ENCODE measurements at regions not wholly inside any gene's neighbourhood (a gene's known extent, or its start where the extent isn't known, plus 50 kb on each side); places are given as distances from the start of the nearest gene placed in this dataset.
A peak's percentile ranks its signal among the peaks of the same experiment; 100 is the strongest.

GRCh38 chr7:81120111-81120510 lies 201.3 kb upstream of the SEMA3C start:
- H3K4me3 Mint-ChIP-seq (ENCODE audit: unreplicated experiment), result no peak overlapping the region
- no peak for TF ChIP-seq CTCF (IDR thresholded peaks at IDR 0.05; ENCODE audit: insufficient read depth, low read depth, low read length)
- TF ChIP-seq EZH2 (IDR thresholded peaks at IDR 0.05; ENCODE audit: insufficient read depth, low read length), result no peak
- no peaks in the 10 kb centered on the region for H3K27me3 ChIP-seq (ENCODE audit: insufficient read depth, low read length)
- H3K9ac ChIP-seq (ENCODE audit: low read length), result no peak overlapping the region
- no peaks in the 10 kb centered on the region for H3K4me1 ChIP-seq (ENCODE audit: insufficient read depth, low read length)
- no peaks in the 10 kb centered on the region for H3K9me3 Mint-ChIP-seq (ENCODE audit: unreplicated experiment)
- H3K4me1 Mint-ChIP-seq (ENCODE audit: low read depth, unreplicated experiment), result peaks cover 7% of the 10 kb centered on the region
- H2AFZ ChIP-seq (ENCODE audit: low read depth, low read length), result no peak overlapping the region
- H4K20me1 ChIP-seq (ENCODE audit: insufficient read depth, low read length), result no peaks in the 10 kb centered on the region
- H3K27ac ChIP-seq (ENCODE audit: low read depth, low read length), result no peak overlapping the region
- H3K4me3 ChIP-seq (ENCODE audit: insufficient read depth, low read depth, low read length), result no peak overlapping the region
- no peaks in the 10 kb centered on the region for H3K9me3 ChIP-seq (ENCODE audit: insufficient read depth, low read depth, low read length)
- H3K27me3 Mint-ChIP-seq (ENCODE audit: low read depth, unreplicated experiment), result no peaks in the 10 kb centered on the region
- no peak overlapping the region for H3K27ac Mint-ChIP-seq (ENCODE audit: unreplicated experiment)
- DNase-seq (ENCODE audit: low read depth), result no peak
- H3K36me3 ChIP-seq (ENCODE audit: insufficient read depth, low read length), result no peaks in the 10 kb centered on the region
- H3K36me3 Mint-ChIP-seq (ENCODE audit: low read depth, unreplicated experiment), result no peaks in the 10 kb centered on the region
- no peak overlapping the region for H3K4me2 ChIP-seq (ENCODE audit: low read length)
- FAIRE-seq, result no peak
- H3K79me2 ChIP-seq (ENCODE audit: insufficient read depth, low read length), result no peaks in the 10 kb centered on the region

DNA sequence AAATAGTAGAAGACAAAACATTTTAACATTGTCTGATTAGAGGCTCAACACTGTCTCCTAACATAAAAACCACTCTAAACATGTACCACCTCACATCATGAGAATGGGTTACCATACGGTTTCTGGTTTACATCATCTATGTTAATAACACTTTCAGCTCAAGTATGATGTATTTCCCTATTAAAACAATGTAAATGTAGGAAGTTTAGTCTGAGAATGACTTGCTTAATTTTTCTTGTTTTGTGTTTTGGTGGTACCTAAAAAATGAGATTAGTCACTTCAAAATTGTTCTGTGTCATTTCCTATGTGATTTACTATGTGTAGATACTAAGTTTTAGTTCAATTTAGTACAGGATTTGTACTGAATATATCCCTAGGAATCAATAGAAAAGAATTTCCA lies 195.8 kb upstream of the SEMA3C start:
- Mint-ChIP-seq H3K27ac (ENCODE audit: unreplicated experiment) (no peak overlapping the region), H3K9me3 (ENCODE audit: unreplicated experiment) (no peaks in the 10 kb centered on the region), H3K4me1 (ENCODE audit: low read depth, unreplicated experiment) (peaks cover 39% of the 10 kb centered on the region), H3K27me3 (ENCODE audit: low read depth, unreplicated experiment) (no peaks in the 10 kb centered on the region), H3K4me3 (ENCODE audit: unreplicated experiment) (no peak overlapping the region), H3K36me3 (ENCODE audit: low read depth, unreplicated experiment) (no peaks in the 10 kb centered on the region)
- H4K20me1 ChIP-seq (ENCODE audit: insufficient read depth, low read length), result no peaks in the 10 kb centered on the region
- H3K4me1 ChIP-seq (ENCODE audit: insufficient read depth, low read length), result peaks cover 15% of the 10 kb centered on the region
- FAIRE-seq (peak; percentile 86), DNase-seq (ENCODE audit: low read depth) (no peak)
- no peak overlapping the region for H3K9ac ChIP-seq (ENCODE audit: low read length)
- H3K4me3 ChIP-seq (ENCODE audit: insufficient read depth, low read depth, low read length), result no peak overlapping the region
- no peaks in the 10 kb centered on the region for H3K9me3 ChIP-seq (ENCODE audit: insufficient read depth, low read depth, low read length)
- H3K27ac ChIP-seq (ENCODE audit: low read depth, low read length), result no peak overlapping the region
- no peaks in the 10 kb centered on the region for H3K36me3 ChIP-seq (ENCODE audit: insufficient read depth, low read length)
- no peak for TF ChIP-seq EZH2 (IDR thresholded peaks at IDR 0.05; ENCODE audit: insufficient read depth, low read length)
- no peak for TF ChIP-seq CTCF (IDR thresholded peaks at IDR 0.05; ENCODE audit: insufficient read depth, low read depth, low read length)
- H3K4me2 ChIP-seq (ENCODE audit: low read length), result no peak overlapping the region
- H2AFZ ChIP-seq (ENCODE audit: low read depth, low read length), result no peak overlapping the region
- no peaks in the 10 kb centered on the region for H3K27me3 ChIP-seq (ENCODE audit: insufficient read depth, low read length)
- H3K79me2 ChIP-seq (ENCODE audit: insufficient read depth, low read length), result no peaks in the 10 kb centered on the region

DNA sequence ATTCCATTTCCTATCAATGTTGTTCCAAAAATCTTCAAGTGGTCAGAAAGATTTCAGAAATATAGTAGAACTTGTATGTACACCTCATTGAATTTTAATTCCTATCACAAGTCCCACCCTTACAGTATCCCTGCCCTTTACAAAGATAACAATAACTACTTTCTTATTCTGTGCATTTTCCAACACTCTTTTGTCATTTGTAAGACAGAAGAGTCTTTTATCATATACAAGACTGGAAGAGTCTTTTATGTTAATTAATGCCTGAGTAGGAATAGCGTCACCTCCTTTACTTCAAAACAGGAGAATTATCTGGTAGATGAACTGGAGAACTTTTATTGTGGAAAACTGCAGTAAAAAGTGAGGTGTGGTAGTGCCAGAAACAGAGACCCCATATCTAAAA lies 193.9 kb upstream of the SEMA3C start:
- no peak for DNase-seq (ENCODE audit: low read depth)
- H4K20me1 ChIP-seq (ENCODE audit: insufficient read depth, low read length), result no peaks in the 10 kb centered on the region
- no peak for TF ChIP-seq EZH2 (IDR thresholded peaks at IDR 0.05; ENCODE audit: insufficient read depth, low read length)
- H3K4me3 ChIP-seq (ENCODE audit: insufficient read depth, low read depth, low read length), result no peak overlapping the region
- no peak for FAIRE-seq
- H3K79me2 ChIP-seq (ENCODE audit: insufficient read depth, low read length), result no peaks in the 10 kb centered on the region
- H2AFZ ChIP-seq (ENCODE audit: low read depth, low read length), result no peak overlapping the region
- no peaks in the 10 kb centered on the region for H3K36me3 ChIP-seq (ENCODE audit: insufficient read depth, low read length)
- no peaks in the 10 kb centered on the region for H3K27me3 Mint-ChIP-seq (ENCODE audit: low read depth, unreplicated experiment)
- H3K4me3 Mint-ChIP-seq (ENCODE audit: unreplicated experiment), result no peak overlapping the region
- H3K27me3 ChIP-seq (ENCODE audit: insufficient read depth, low read length), result no peaks in the 10 kb centered on the region
- no peak overlapping the region for H3K9ac ChIP-seq (ENCODE audit: low read length)
- H3K4me1 Mint-ChIP-seq (ENCODE audit: low read depth, unreplicated experiment), result peaks cover 41% of the 10 kb centered on the region
- H3K9me3 Mint-ChIP-seq (ENCODE audit: unreplicated experiment), result no peaks in the 10 kb centered on the region
- H3K9me3 ChIP-seq (ENCODE audit: insufficient read depth, low read depth, low read length), result no peaks in the 10 kb centered on the region
- H3K27ac Mint-ChIP-seq (ENCODE audit: unreplicated experiment), result peak overlapping the region; percentile 99
- H3K36me3 Mint-ChIP-seq (ENCODE audit: low read depth, unreplicated experiment), result no peaks in the 10 kb centered on the region
- no peak overlapping the region for H3K27ac ChIP-seq (ENCODE audit: low read depth, low read length)
- peaks cover 15% of the 10 kb centered on the region for H3K4me1 ChIP-seq (ENCODE audit: insufficient read depth, low read length)
- no peak overlapping the region for H3K4me2 ChIP-seq (ENCODE audit: low read length)

Measured in astrocyte (in vitro differentiated cells and primary cell).